HEK293T (cell line): ENCODE measurements at regions not wholly inside any gene's neighbourhood (a gene's known extent, or its start where the extent isn't known, plus 50 kb on each side); places are given as distances from the start of the nearest gene placed in this dataset.

Source experiments
- ARNT ChIP-seq: fragments of 450-650 bp; IDR thresholded peaks from 2 replicates; pipeline ENCODE4 v1.6.1; 2017; ENCODE audit warnings: mild to moderate bottlenecking
- CTBP1 ChIP-seq: fragments of 450-650 bp; IDR thresholded peaks from 2 replicates; pipeline ENCODE4 v1.6.1; 2016; ENCODE audit warnings: borderline replicate concordance
- FOXA1 ChIP-seq: fragments of 450-650 bp; IDR thresholded peaks from 2 replicates; pipeline ENCODE4 v1.6.1; 2016; ENCODE audit warnings: mild to moderate bottlenecking
- FOXM1 ChIP-seq: fragments of 450-650 bp; IDR thresholded peaks from 2 replicates; pipeline ENCODE4 v1.6.1; 2017; ENCODE audit warnings: mild to moderate bottlenecking, borderline replicate concordance
- HDGF ChIP-seq: fragments of 450-650 bp; IDR thresholded peaks from 2 replicates; pipeline ENCODE4 v1.6.1; 2017; ENCODE audit warnings: antibody characterized with exemption, borderline replicate concordance
- LEF1 ChIP-seq: fragments of 450-650 bp; IDR thresholded peaks from 2 replicates; pipeline ENCODE4 v1.6.1; 2017; ENCODE audit warnings: mild to moderate bottlenecking, borderline replicate concordance
- NFRKB ChIP-seq: fragments of 450-650 bp; IDR thresholded peaks from 2 replicates; pipeline ENCODE4 v1.6.1; 2016; ENCODE audit warnings: mild to moderate bottlenecking, moderate library complexity
- SP1 ChIP-seq: fragments of 450-650 bp; IDR thresholded peaks from 2 replicates; pipeline ENCODE4 v1.6.1; 2017
- TARDBP ChIP-seq: fragments of 450-650 bp; IDR thresholded peaks from 2 replicates; pipeline ENCODE4 v1.6.1; 2016
- TF ChIP-seq, protein P1 (sequence below): fragments of 450-650 bp; IDR thresholded peaks from 2 replicates; pipeline ENCODE4 v1.6.1; 2016

DNA sequence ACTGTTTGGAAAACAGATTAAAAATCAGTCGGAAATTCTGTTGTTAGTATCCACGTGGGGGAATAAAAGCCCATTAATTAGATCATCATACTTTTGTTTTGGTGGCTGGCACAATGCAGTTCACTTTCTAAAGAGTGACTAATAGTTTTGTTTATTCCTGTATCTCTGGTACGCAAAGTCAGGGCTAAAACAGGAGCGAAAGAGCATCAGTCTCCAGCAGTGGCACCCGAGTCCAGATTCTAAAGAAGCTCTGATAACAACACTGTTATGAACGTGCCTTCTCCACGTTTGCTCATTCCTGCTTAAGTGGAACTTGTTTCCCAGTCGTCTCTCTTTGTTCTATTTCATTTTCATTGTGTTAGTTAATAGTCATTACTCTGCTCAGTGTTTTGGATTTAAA is 69.6 kb downstream of the HSPA13 start:
- TF ChIP-seq FOXM1 (no peak), HDGF (no peak), ARNT (no peak), SP1 (no peak), FOXA1 (no peak), LEF1 (no peak), TARDBP (no peak), NFRKB (no peak), CTBP1 (no peak)
- TF ChIP-seq, protein P1, sequence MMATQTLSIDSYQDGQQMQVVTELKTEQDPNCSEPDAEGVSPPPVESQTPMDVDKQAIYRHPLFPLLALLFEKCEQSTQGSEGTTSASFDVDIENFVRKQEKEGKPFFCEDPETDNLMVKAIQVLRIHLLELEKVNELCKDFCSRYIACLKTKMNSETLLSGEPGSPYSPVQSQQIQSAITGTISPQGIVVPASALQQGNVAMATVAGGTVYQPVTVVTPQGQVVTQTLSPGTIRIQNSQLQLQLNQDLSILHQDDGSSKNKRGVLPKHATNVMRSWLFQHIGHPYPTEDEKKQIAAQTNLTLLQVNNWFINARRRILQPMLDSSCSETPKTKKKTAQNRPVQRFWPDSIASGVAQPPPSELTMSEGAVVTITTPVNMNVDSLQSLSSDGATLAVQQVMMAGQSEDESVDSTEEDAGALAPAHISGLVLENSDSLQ = no peak
